NCI-H345 (cell line): ENCODE measurements at regions not wholly inside any gene's neighbourhood (a gene's known extent, or its start where the extent isn't known, plus 50 kb on each side); places are given as distances from the start of the nearest gene placed in this dataset.

ENCODE experiments used
- DNase-seq: peaks from one replicate; lab custom pipeline; 2025; lab: John Stamatoyannopoulos, UW

- DNase-seq = no peak
Observed at GRCh38 chr15:27619204-27619603, 479.9 kb downstream of the OCA2 start.

DNA sequence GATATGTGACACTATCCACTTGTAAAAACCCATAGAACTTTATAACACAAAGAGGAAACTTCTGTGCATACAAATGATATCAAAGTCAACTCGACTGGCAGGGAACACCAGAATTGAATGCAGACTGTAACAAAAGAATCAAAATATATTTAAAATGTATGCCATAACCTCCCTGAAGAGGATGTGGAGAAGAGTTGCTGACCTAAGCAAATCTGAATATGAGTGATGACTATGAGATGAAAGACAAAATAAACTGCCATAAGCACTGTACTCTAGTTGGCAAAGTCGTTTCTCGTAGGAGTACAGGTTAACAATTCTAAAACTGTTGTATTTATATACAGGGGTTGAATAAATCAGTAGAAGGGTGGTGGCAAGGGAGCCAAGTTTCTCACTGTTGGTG is 482.1 kb downstream of the OCA2 start:
- DNase-seq = no peak

GRCh38 chr15:27608248-27608647 is 490.9 kb downstream of the OCA2 start:
- no peak for DNase-seq

- peak; percentile 86 for DNase-seq
Observed at GRCh38 chr15:27601239-27601960, 497.7 kb downstream of the OCA2 start.

- DNase-seq = no peak
Observed at GRCh38 chr15:27599034-27599433, 500.1 kb downstream of the OCA2 start.

DNA sequence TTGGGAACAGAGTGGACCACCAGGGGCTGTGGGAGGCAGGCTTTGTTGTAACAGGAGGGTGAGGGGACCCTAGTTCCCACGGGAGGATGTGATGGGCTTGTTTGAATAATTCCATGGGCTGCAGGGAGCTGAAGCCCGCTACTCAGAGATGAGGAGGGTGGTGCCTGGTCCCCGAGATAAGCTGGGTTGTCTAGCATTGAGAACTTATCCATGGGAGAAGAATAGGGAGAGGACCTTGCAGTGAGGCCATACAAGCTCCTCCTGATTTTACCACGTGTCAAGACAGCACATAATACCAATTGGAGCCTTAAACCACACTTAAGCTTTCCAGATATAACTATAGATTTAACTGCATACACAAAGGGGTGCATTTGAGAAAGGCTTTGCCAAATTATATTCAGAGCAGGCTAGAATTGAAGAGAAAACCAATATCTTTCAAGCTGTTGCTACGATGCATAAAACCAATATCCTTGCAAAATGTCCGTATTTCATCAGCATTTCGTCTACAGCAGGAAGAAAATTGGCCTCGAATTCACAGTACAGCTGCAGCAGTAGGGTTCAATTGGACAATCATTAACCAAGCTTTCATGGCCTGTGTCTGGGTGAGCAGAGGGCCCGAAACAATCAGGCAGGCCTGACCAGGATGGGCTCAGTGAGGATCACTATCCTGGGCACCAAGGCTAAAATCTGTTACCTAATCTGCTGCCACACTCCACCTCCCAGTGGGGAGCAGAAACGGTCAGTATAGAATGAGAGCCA is 500.7 kb downstream of the OCA2 start:
- no peak for DNase-seq

DNA sequence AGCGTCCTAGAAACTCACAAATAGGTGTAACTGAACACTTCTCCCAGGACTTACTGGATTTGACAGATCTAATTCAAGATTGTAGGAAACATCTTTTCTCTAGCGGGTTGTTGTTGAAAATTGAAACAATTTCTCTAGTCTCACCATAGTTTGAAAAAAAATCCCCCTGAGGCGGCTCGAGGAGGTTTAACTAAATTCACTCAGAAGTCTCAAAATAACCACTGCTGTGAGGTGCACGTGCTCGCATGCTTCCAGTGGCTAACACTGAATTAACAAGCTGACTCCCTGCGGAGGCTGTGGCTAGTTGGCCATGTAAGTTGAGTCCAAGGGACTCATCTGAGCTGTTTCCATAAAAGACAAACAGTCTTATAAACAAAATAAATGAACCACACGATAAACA is 503.9 kb downstream of the OCA2 start:
- DNase-seq = no peak

DNA sequence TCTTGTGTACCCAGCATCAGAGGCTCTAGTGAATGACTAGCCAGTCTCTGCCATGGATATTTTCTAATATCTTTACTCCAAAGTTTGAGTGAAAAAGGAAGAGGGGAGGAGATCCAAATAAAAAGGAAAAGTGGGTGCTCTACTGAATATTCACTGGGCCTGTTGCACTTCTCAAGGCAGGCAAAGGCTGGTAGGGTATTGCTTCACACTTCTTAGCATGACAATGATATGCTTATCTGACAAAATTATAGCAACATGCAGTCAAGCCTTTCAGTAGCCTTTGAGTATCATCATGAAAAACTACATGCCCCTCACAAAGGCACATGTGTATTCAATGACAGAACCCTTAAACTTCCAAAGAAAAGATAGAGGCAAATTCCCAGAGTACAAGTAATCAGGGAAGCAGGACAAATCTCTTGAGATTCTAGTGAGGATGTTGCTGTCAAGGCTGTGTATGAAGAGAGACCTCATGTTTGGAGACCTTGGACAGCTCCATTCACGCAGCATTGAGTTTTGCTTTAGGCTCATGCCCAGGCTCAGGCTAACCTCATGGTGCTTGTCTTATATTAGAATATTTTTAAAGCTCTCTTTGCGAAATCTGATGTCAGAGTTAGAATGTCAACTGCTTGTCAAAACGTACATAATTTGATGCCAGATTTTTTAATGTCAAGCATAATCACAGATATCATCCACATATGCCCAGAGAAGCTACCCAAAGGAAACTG is 506.9 kb downstream of the OCA2 start:
- no peak for DNase-seq
